Endothelial cell of umbilical vein (primary cell): ENCODE measurements at regions not wholly inside any gene's neighbourhood (a gene's known extent, or its start where the extent isn't known, plus 50 kb on each side); places are given as distances from the start of the nearest gene placed in this dataset.

ENCODE experiments used
- BruUV-seq: library from RNA; stranded (reverse); fragments of 400-500 nt; replicated peaks from 2 replicates; lab custom pipeline; 2021; lab: Mats Ljungman, UMichigan
- CTCF ChIA-PET: fragments of 300-600, 350-600 bp; sonication (Branson Sonifier 250); formaldehyde crosslinking; loops from one replicate; lab custom pipeline; 2021; ENCODE audit warnings: antibody characterized with exemption, inconsistent platforms; lab: Charles Lee
- POLR2A ChIA-PET: fragments of 300-600, 350-600 bp; sonication (Branson Sonifier 250); formaldehyde crosslinking; loops from one replicate; lab custom pipeline; 2021; ENCODE audit warnings: antibody characterized with exemption, inconsistent platforms; lab: Charles Lee
- DNase-seq: peaks from one replicate; pipeline ENCODE4 v3.0.0-alpha.2; 2011; ENCODE audit warnings: low read depth, low spot score
- FAIRE-seq: peaks from 2 replicates; lab custom pipeline; 2011; peaks lifted over from hg19 to GRCh38; lab: Jason Lieb, UNC
- H2AFZ ChIP-seq: 2 replicates; pipeline ENCODE4 v1.6.0; 2012; ENCODE audit warnings: low read depth, low read length, control low read depth, inconsistent platforms
- H3K27ac ChIP-seq: 2 replicates; pipeline ENCODE4 v1.5.1; 2011; ENCODE audit warnings: low read depth, mild to moderate bottlenecking, control low read depth, low read length, moderate library complexity; ENCODE audit not compliant: insufficient read depth
- H3K27me3 ChIP-seq, 2 experiments: 2 replicates each; pipeline versions ENCODE4 v1.6.0 to v1.6.1; 2011; ENCODE audit warnings: low read length in 2 of 2, mixed read lengths in 1 of 2; ENCODE audit not compliant: control insufficient read depth in 2 of 2, insufficient read depth in 2 of 2
- H3K36me3 ChIP-seq, 2 experiments: 2 replicates in 1 of 2; 3 replicates in 1 of 2; pipeline ENCODE4 v1.5.1; 2011; ENCODE audit warnings: low read length in 2 of 2, mild to moderate bottlenecking in 1 of 2, moderate library complexity in 1 of 2; ENCODE audit not compliant: control insufficient read depth in 2 of 2, insufficient read depth in 2 of 2; ENCODE audit errors: extremely low read depth in 1 of 2
- H3K4me1 ChIP-seq: 3 replicates; pipeline ENCODE4 v1.5.1; 2011; ENCODE audit warnings: mild to moderate bottlenecking, low read length; ENCODE audit not compliant: control insufficient read depth, insufficient read depth; ENCODE audit errors: extremely low read depth
- H3K4me2 ChIP-seq: 2 replicates; pipeline ENCODE4 v1.6.1; 2011; ENCODE audit warnings: low read length, control low read depth, mixed read lengths; ENCODE audit not compliant: insufficient read depth
- H3K4me3 ChIP-seq, 3 experiments: fragments of 200-600 bp in 1 of 3; sonication (generic), shearing (Covaris generic) in 1 of 3; replicated peaks in 1 of 3; 2 replicates each; pipeline ENCODE4 v1.5.1; 2011 to 2016; ENCODE audit warnings: control low read depth in 3 of 3, low read length in 3 of 3, mild to moderate bottlenecking in 2 of 3, inconsistent platforms in 1 of 3, low read depth in 1 of 3, moderate library complexity in 1 of 3; ENCODE audit not compliant: insufficient read depth in 1 of 3
- H3K79me2 ChIP-seq: 2 replicates; pipeline ENCODE4 v1.6.0; 2012; ENCODE audit warnings: low read length, inconsistent platforms; ENCODE audit not compliant: control insufficient read depth, insufficient read depth
- H3K9ac ChIP-seq: replicated peaks from 2 replicates; pipeline ENCODE3; 2011; ENCODE audit warnings: low read length, control low read depth; ENCODE audit not compliant: insufficient read depth; ENCODE audit errors: extremely low read depth
- H3K9me1 ChIP-seq: replicated peaks from 3 replicates; pipeline ENCODE4 v1.6.0; 2011; ENCODE audit warnings: mild to moderate bottlenecking, low read length; ENCODE audit not compliant: control insufficient read depth, insufficient read depth; ENCODE audit errors: extremely low read depth
- H3K9me3 ChIP-seq: replicated peaks from 2 replicates; pipeline ENCODE4 v1.5.1; 2012; ENCODE audit warnings: low read length, inconsistent platforms; ENCODE audit not compliant: control insufficient read depth, insufficient read depth
- H4K20me1 ChIP-seq: replicated peaks from 2 replicates; pipeline ENCODE3; 2011; ENCODE audit warnings: mild to moderate bottlenecking, low read length; ENCODE audit not compliant: control insufficient read depth, insufficient read depth; ENCODE audit errors: extremely low read depth
- CTCF ChIP-seq, 2 donors: IDR thresholded peaks; 1 replicate in 1 of 2; 2 replicates in 1 of 2; pipeline ENCODE4 v1.5.1; 2011; ENCODE audit warnings: low read length in 2 of 2, mild to moderate bottlenecking in 2 of 2, moderate library complexity in 2 of 2, control low read depth in 1 of 2, inconsistent platforms in 1 of 2, low read depth in 1 of 2; ENCODE audit not compliant: insufficient read depth in 1 of 2; ENCODE audit errors: extremely low read depth in 1 of 2
- EZH2 ChIP-seq: IDR thresholded peaks from 2 replicates; pipeline ENCODE4 v1.6.1; 2012; ENCODE audit warnings: borderline replicate concordance, low read depth, mild to moderate bottlenecking, moderate library complexity, low read length, inconsistent platforms; ENCODE audit not compliant: severe bottlenecking
- FOS ChIP-seq: IDR thresholded peaks from 2 replicates; pipeline ENCODE4 v1.6.1; 2011; ENCODE audit warnings: mild to moderate bottlenecking, low read length, moderate library complexity, borderline replicate concordance; ENCODE audit not compliant: insufficient read depth
- GATA2 ChIP-seq: IDR thresholded peaks from 2 replicates; pipeline ENCODE4 v1.7.0; 2011; ENCODE audit warnings: low read depth, mild to moderate bottlenecking, moderate library complexity, mixed read lengths, low read length; ENCODE audit not compliant: insufficient read length, insufficient read depth
- JUN ChIP-seq: IDR thresholded peaks from 2 replicates; pipeline ENCODE4 v1.6.1; 2011; ENCODE audit warnings: borderline replicate concordance, low read depth; ENCODE audit not compliant: insufficient read length, insufficient read depth
- MYC ChIP-seq: IDR thresholded peaks from one replicate; pipeline ENCODE4 v1.6.1; 2011; ENCODE audit warnings: mild to moderate bottlenecking, low read depth, low read length
- POLR2A ChIP-seq: IDR thresholded peaks from 2 replicates; pipeline ENCODE4 v1.6.1; 2012; ENCODE audit warnings: low read depth, mild to moderate bottlenecking, control low read depth, low read length
- POLR2AphosphoS5 ChIP-seq: IDR thresholded peaks from 2 replicates; pipeline ENCODE4 v1.6.1; 2012; ENCODE audit warnings: low read depth, mild to moderate bottlenecking, control low read depth, low read length, moderate library complexity; ENCODE audit not compliant: insufficient read depth
- dilution Hi-C: fragments of 300-500 bp; cut with MboI; formaldehyde crosslinking; loops from one replicate; pipeline ENCODE4 v1.15.0; 2019; ENCODE audit warnings: low sequenced_read_pairs; ENCODE audit not compliant: extremely low pct_ligation_motif_present
- intact Hi-C: fragments of 100-400 bp; cut with micrococcal nuclease; formaldehyde crosslinking; loops from one replicate; pipeline ENCODE4 v1.10.0; 2022
- TF ChIP-seq, protein P1 (sequence below): IDR thresholded peaks from 2 replicates; pipeline ENCODE4 v1.6.1; 2011; ENCODE audit not compliant: insufficient read depth, insufficient read length

DNA sequence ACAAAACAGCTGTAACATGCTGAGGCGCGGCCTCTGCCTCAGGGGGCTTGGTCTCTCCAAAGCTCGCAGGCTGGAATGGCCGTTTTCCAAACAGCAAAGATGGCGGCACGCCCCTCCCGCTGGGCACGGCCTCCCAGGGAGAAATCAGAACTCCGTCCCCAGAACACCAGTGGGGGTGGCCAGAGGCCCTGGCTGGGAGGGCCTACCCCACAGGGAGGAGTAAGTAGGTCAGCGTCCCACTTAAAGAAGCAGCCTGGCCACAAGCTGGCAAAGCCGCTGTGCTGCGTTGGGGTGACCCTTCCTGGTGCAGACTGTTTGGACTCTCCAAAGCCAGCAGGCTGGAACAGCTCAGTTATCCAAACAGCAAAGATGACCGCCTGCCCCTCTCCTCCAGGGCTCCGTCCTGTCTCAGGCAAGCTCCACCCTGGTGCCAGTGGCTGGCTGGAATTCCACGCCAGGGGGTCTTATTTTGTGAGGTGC, 862.8 kb downstream of the TRIML1 start:
- ChIA-PET CTCF (no interaction called here), POLR2A (no interaction called here)
- Histone ChIP-seq H3K9me3 (peaks cover 8% of the 10 kb centered on the region), H3K4me3 (no peak overlapping the region), H3K4me2 (no peak overlapping the region), H3K27me3 (no peaks in the 10 kb centered on the region), H4K20me1 (no peaks in the 10 kb centered on the region), H3K79me2 (no peaks in the 10 kb centered on the region), H3K27ac (no peak overlapping the region), H3K36me3 (no peaks in the 10 kb centered on the region), H3K9me1 (no peaks in the 10 kb centered on the region), H2AFZ (no peak overlapping the region), H3K9ac (no peak overlapping the region), H3K4me1 (no peaks in the 10 kb centered on the region)
- DNase-seq (no peak), FAIRE-seq (no peak)
- TF ChIP-seq, protein P1, sequence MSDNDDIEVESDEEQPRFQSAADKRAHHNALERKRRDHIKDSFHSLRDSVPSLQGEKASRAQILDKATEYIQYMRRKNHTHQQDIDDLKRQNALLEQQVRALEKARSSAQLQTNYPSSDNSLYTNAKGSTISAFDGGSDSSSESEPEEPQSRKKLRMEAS = no peak
- no peak for TF ChIP-seq POLR2A
- no peak for TF ChIP-seq MYC
- no peak for TF ChIP-seq JUN
- no peak for TF ChIP-seq POLR2AphosphoS5
- no peak for TF ChIP-seq GATA2
- TF ChIP-seq CTCF (IDR thresholded peaks at IDR 0.05; ENCODE audit: extremely low read depth in 1 of 2, insufficient read depth in 1 of 2, low read depth in 1 of 2, low read length in 2 of 2) = no peak
- TF ChIP-seq EZH2 = no peak
- TF ChIP-seq FOS = no peak
- intact Hi-C loops (no loop called here), dilution Hi-C loops (no loop called here)
- no TSS peak for BruUV-seq
